RCC 7860 (cell line): ENCODE measurements at regions not wholly inside any gene's neighbourhood (a gene's known extent, or its start where the extent isn't known, plus 50 kb on each side); places are given as distances from the start of the nearest gene placed in this dataset.

ENCODE experiments used
- DNase-seq: peaks from one replicate; pipeline ENCODE4 v3.0.0-alpha.2; 2015; ENCODE audit warnings: low spot score
- FAIRE-seq: peaks from 2 replicates; lab custom pipeline; 2012; peaks lifted over from hg19 to GRCh38; lab: Jason Lieb, UNC

DNA sequence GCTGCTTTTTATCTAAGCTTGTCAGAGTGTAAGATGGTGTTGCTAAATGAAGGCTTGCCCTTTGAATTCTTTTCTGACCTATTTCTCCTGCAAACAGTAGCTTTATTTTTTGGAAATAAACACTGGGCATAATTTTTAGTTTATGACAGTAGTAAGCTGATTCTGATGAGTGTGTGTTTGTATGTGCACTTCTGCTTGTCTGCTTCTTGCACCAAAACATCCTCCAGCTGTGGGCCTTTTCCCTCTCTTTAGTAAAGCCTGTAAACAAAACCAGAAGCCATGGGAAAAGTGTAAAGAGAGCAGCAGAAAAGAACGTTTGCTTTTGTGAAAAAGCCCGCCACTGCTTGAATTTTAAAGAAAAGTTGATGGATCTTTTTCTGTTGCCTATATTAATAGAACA, 136.4 kb upstream of the IL12A start:
- FAIRE-seq (no peak), DNase-seq (no peak)

DNA sequence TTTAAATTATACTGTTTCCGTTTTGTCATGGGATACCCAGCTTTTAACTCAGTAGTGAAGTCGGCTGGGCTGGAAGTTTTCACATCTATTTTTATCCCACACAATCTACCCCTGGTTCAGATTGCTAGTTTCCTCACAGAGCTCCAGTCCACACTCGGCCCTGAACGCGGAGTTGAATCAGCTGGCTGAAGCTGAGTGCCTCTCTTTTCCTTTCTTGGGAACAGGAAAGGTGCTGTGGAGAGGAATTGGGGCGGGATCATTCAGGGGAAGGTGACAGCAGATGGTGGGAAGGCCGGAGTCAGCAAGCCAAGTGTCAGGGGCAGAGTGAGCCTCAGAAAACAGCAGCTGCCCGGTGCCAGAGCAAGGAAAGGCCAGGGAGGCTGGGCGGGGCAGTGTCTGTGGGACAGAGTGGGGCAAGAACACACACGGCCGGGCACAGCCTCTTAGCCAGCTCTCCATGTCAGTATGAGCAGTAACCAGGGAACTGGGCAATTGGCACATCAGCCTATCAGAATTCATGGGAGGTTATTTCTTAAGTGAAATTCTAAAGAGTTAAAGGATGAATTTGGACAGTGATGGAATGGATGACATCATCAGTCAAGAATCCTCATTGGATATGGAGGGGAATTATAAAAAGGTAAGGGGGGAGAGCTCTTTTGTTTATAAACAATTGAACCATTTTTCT, 135.7 kb upstream of the IL12A start:
- DNase-seq, result peak; percentile 53

DNA sequence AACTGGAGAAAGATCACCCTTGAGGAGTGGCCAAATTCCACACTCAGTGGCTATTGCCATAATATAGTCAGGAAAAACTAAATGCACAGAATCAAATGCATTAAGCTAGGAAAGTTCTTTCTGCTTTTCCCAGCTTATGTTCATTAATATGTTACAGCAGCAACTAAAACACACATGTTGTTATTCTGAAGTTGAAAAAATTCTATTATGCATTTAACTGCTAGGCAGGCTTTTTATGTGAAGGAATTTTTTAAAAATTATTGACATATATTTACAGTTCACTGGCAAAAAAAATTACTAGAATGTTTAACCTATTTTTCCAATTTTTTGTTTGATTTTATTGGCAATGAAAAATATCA, 135.2 kb upstream of the IL12A start:
- no peak for FAIRE-seq
- no peak for DNase-seq

More for the DNA sequence above, 135.7 kb upstream of the IL12A start:
- peak; percentile 7 for FAIRE-seq

DNA sequence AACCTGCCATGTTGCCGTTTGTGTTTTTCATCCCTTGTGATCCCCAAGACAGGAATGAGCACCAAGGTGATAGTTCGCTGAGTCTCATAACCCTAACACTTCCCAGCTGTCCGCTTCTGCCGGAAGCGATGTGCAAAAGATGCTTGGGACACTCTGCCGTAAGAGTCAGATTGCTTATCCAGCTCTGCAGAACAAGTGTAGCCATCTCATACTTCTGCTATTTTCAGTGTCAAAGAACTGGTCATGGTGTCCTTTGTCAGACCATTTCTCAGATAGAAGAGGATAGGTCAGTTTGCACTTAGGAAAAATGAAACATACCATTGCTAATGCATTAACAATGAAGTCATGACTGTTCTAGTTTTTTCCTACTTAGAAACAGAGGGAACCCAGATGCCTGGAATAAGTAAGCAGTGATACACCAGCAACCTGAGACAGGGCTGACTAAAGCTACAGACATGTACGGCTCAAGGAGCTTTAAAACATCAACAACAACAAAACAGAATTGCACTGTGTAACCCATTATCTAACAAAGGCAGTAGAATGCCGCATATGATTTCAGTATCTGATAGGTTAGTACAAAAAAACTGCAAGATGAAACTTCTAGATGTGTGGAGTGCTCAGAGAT, 134.0 kb upstream of the IL12A start:
- FAIRE-seq, result peak; percentile 82
- DNase-seq, result peak; percentile 93

DNA sequence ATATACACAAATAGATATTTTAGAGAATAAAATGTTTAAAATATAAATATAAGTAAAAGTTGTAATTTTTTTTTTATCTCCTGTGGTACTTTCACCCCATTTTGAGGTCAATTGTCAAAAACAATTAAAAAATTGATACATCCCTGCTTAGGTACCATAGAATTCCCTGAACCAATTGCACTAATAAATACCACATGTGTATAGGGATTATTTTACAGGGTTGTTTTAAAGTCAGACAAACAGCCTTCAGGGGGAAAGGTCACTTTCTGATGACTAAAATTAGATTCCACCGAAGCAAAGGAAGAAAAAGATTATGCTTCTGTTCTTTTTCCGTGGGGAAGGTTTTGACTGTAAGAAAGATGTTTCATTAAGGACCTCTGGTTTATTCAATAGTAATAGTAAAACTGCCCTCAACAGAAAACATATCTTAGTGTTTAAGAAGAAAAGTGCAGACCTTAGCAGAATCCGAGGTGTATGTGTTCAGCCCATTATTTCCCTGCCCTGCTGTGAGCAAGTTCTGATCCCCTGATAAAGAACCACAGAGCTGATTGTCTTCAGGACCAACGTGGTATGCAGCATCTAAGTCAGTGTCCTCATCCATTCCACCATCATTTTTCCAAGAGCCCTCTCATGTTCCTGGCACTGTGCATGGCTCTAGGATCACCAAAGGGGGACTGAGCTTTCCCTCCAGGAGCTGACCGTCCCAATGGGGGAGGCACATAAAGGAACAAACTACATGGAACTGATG, 132.9 kb upstream of the IL12A start:
- DNase-seq (no peak), FAIRE-seq (no peak)

DNA sequence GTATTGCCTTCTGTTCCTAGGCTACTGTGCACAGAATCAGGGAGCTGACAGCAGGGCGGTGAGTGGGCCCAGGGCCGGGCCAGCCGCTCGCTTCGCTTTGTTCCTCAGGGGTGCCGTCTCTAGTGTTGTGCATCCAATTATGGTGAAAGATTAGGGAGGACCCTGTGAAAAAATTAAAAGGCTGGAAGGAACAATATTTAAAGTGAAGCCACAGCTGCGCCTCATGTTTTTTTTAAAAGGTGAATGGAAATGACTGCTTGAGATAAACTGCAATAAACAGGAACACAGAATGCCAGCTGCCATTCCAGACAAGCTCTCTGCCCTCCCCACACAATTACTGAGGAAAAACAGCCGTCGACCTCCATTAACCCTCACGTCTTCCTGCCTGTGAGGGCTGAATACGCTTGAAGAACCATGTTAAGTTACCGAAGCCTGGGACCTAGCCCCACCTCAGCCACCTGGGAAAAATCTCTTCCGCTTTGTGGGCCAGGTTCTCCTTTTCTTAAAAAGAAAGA, 132.0 kb upstream of the IL12A start:
- no peak for DNase-seq
- FAIRE-seq, result no peak

DNA sequence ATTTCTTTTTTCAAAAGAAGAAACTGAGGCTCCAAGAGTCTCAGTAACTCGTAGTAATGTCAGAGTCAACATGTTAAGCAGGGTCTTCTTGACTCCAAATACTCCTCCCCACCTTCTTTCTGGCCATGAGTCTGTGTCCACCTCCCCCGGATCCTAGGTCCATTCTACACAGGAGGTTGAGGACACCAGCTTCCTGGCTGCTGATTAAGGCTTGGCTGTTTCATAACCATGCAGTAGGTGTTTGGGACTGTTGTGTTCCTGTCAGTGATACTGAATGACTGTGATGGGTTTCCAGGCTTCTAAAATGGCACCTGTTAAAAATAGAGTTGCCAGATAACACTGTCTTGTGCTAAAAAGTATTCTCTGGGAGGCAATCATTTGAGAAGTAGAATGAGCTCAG, 130.8 kb upstream of the IL12A start:
- FAIRE-seq (no peak), DNase-seq (no peak)

DNA sequence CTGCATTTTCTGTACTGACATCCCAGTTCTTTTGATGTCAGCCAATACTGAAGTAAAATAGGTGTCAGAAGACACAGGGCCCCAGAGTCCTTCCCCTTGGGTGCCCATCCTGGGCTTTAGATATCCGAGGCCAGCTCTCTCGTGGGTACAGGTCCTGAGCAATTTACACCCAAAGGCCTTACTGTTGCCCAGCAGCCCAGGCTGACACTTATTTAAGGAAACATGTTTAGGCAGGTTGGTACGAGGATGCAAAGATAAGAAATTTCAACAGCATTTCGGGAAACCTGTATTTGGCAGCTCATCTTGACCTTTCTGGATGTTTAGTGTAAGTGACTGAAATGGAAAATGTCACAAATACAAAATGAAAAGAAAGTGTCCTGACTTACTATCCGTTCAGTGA, 130.0 kb upstream of the IL12A start:
- FAIRE-seq (no peak), DNase-seq (no peak)

DNA sequence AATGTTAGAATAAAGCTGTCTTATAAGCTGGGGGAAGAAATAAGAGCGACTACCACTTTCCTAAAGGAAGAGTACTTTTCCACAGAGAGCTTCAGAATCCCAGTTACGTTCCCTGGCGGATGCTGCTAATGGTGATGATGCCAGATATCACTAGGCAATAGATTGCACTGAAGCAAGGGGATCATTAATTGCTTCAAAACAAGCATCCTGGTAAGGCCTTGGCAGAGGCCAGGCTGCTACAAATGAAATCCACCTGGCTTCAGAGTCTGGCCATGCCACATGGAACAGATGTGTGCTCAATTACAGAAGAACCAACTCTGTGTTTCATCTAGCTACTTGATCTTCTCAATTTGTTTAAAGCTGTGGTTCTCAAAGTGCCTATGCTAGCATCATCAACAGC, 129.2 kb upstream of the IL12A start:
- DNase-seq, result no peak
- no peak for FAIRE-seq

DNA sequence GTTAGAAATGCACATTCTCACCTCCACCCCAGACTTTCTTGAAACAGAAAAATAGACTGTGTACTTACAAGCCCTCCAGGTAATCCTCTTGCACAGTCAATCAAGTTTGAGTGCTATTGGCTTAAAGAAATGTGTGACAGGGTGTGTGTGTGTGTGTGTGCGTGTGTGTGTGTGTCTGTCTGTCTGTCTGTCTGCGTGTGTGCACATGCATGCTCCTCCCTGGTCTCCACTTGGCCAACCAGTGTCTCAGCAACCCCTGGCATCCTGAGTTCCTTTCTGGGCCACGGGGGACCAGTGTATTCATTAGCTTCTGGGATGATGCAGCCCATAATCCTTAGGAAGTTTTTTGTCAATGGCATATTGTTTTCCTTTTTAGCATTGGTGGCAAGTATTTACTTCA, 128.8 kb upstream of the IL12A start:
- FAIRE-seq (no peak), DNase-seq (no peak)

DNA sequence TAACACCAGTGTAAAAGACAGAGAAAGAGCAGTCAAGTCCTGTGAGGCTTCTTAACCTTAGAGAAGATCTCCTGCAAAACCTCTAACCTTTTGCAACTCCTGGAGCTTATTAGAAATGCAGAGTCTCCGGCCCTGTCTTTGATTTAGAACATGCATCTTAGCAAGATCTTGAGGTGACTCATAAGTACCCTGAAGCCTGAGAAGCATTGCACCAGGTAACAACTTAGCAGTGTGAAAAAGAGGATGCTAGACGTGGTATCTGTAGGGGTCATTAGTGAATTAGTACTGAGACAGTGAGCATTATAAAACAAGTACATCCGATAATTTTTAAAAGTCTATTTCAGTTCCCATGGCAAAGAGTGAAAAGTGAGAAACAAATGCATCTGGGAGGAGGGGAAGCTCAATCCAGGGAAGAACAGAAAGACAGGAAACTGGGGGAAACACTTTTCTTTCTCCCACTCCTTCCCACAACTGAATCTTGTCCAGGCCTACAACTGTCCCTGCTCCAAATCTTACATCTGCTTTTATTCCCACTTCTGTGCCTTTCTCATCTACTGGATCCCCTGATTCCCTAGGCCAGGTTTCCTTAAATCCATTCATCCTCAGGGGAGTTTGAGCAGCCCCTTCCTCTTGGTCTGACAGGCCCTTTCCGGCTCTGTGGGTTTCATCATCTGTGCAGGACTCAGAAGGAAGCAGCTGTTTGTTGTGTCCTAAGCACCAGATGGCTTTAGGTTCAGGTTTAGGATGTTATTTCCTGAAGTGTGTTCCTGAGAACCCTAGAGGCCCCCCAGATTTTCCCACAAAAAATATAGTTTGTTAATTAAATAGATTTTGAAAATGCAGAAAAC, 128.1 kb upstream of the IL12A start:
- DNase-seq (no peak), FAIRE-seq (no peak)

DNA sequence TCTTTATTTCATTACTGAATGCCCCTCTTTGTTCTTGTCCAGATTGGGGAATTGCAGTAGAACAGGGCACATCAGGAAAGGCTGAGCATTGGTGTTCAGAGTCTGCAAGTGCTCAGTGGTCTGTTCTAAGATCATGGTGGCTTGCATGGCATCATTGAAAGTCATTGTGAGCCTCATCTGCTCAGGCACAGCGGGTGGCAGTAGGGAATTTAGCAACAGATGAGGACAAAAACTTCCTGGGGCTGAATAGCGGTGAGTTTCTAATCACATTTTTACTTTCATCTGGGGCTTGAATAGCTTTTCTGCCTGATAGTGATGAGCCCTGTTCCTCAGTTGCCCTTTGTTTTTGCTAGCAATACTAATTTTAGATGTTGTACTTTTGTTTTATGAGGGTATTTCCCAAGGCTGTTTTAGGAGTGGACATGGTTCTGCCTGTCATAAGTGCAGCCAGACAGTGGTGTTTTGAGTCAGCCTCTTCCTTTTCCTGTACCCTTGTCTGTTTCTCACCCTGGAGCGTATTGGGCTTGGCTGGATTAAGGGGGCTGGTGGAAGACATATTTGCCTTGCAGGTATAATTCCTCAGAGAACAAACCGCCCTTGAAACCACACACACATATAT, 127.2 kb upstream of the IL12A start:
- FAIRE-seq (no peak), DNase-seq (no peak)

DNA sequence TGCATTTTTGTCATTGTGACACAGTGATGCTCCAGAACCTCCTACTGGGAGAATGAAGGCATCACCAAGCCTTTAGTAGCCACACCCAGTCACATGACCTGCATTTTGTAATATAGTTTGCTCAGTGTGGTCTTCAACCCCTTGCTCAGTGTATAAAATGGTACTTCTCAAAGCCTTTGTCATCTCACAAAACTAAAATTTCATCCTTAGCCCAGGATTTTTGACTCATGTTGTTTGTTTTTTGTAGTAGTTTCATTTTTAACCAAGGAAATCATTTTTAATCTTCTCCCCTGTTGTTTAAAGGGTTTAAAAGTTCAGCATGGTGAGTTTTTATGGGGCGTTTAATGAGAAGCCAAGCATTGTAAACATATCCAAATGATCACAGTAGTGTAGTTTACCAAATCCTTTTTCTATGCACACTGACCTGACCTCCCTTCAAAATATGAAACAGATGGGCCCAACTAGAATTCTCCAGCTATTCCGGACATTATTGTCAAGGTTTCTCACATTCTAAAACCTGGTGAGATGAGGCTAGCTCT, 123.5 kb upstream of the IL12A start:
- DNase-seq, result no peak

DNA sequence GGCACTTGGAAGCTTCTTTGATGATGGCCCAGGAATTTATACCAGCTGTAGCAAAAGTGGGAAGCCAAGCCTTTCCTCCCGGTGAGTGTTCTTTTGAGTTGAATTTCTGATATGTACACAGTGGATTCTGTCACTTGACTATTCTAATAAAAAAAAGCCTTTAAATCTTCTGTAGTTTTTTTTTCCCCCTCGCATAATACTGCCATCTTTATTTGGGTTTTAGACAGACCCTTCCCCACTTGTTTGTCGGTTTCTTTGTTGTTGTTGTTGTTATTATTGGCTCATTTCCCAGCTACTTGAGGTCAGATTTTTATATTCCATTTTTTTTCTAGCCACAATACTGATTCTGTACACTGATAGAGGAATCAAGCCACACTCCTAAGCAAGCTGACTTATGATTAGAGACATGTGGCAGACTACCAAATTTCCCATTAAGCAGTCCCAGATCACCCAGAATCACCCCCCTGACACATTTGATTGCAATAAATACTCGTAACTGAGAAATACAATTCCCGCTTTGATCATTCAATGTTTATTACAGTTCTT, 122.4 kb upstream of the IL12A start:
- FAIRE-seq (no peak), DNase-seq (no peak)

More for the DNA sequence above, 123.5 kb upstream of the IL12A start:
- FAIRE-seq, result no peak

DNA sequence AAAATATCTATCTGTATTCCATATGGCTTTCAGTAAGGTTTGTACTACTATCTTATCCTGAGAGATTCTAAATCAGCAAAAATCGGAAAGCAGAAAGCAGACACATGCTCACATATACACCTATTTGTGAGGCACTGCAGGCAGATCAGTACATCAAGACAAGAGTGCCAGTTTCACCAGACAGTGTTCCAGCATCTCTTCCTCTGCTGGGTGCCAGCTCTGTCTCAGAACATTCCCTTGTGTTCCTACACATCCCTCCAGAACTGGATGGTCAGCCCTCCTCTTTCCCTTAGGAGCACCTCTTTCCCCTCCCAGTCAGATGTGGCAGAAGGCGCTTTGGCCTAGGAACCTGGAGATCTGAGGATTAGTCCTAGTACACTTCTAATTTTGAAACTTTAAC, 121.3 kb upstream of the IL12A start:
- no peak for FAIRE-seq
- no peak for DNase-seq

DNA sequence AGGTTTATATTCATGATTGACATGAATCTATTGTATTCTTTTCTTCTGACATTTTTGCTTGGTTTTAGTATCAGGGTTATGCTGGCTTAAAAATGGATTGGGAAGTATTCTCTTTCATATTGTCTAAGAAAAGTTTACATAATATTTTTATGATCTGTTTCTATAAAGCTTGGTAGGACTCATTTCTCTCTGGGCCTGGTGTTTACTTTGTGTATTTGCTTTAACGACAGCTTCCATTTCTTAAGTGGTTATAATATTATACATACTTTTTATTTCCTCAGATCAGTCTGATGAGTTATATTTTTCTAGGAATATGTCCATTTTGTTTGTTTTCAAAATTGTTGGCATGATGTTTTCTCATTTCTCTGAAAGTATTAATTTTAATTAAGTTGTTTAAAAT, 117.9 kb upstream of the IL12A start:
- DNase-seq (no peak), FAIRE-seq (no peak)

DNA sequence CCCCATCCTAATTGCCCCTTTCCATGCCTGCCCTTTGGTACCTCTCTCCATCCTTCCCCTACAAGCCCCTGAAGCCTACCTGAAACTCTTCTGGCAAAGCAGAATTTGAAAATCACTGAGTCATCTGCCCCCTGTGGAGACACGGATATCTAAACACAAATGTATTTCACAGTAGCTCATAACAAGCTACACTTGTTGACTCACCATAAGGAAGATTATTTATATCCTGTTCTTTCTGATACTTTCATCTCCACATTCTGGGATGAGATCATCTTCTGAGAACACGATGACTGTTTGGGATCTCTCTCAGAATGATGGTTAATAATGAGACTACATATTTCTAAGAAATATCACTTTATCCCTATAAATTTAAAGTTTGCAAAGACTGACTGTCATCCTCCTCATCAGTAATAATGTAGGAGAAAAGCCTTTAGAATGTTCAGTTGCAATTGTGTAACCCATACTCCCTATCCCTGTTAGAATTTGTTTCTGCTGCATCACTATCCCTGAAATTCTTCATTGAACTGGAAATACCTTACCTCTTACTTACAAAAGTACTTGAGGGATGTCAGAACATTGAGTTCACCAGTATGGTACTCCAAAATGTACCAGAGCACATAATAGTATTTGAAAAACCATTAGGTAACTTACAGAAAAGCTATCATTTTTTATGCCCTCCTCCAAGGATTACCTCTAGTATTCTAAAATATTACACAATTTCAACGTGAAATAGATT, 116.1 kb upstream of the IL12A start:
- DNase-seq (peak; percentile 90), FAIRE-seq (peak; percentile 95)

DNA sequence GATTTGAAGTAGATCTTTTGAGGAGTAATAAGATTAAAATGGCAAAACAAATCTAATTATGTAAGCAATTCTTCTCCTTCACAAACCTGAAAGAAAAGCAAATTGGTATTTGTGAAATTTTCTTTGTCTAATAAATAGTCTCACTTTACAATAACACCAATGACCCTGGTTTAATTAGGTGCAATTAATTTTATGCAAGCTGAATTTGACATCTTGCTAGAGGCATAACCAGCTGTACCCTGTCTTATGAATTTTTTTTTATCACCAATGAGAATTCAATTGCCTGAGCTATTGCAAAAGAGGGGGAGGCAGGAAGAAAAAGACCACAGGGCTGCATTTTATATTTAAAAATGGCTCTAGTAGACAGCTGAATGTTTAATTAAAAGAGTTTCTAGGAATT, 113.5 kb upstream of the IL12A start:
- FAIRE-seq, result no peak

DNA sequence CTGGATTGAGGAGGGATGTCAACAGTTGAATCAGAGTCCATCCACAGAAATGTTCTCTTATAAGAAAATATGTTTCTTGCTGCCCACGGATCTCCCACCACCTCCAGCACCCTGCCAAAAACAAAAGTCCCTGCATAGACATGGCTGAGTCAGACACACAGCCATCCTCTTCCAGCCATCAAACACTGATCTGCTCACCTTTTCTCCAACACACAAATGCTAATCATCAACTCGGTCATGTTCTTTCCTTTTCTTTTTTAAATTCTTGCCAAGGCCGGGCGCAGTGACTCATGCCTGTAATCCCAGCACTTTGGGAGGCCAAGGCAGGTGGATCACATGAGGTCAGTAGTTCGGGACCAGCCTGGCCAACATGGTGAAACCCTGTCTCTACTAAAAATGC, 110.7 kb upstream of the IL12A start:
- peak; percentile 80 for DNase-seq
- peak; percentile 83 for FAIRE-seq

More for the DNA sequence above, 113.5 kb upstream of the IL12A start:
- no peak for DNase-seq
